ENCODE measurements at regions not wholly inside any gene's neighbourhood (a gene's known extent, or its start where the extent isn't known, plus 50 kb on each side); places are given as distances from the start of the nearest gene placed in this dataset.

DNA sequence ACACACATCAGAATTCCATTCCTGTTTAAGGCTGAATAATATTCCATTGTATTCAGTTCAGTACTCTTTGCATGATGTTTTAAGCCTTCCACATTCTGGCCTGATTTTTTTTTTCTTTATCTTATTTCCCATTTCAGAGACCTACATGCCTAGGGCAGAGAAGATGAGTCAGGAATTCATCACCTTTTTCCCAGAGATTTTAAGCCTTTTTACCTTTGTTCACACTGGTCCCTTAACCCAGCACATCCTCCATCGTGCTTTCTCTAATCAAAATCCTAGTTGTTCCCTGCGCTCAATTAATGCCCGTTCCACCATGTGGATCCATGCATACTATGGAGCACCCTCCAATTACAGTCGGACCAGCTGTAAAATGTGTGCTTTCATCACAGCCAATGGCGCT lies 245.1 kb downstream of the DHX15 start:
- TF ChIP-seq, protein P1, sequence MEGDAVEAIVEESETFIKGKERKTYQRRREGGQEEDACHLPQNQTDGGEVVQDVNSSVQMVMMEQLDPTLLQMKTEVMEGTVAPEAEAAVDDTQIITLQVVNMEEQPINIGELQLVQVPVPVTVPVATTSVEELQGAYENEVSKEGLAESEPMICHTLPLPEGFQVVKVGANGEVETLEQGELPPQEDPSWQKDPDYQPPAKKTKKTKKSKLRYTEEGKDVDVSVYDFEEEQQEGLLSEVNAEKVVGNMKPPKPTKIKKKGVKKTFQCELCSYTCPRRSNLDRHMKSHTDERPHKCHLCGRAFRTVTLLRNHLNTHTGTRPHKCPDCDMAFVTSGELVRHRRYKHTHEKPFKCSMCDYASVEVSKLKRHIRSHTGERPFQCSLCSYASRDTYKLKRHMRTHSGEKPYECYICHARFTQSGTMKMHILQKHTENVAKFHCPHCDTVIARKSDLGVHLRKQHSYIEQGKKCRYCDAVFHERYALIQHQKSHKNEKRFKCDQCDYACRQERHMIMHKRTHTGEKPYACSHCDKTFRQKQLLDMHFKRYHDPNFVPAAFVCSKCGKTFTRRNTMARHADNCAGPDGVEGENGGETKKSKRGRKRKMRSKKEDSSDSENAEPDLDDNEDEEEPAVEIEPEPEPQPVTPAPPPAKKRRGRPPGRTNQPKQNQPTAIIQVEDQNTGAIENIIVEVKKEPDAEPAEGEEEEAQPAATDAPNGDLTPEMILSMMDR (IDR thresholded peaks at IDR 0.05) = no peak
- TF ChIP-seq EZH2 (IDR thresholded peaks at IDR 0.05) = no peak

All from neural progenitor cell (in vitro differentiated cells).